AG04450 (cell line): ENCODE measurements at regions not wholly inside any gene's neighbourhood (a gene's known extent, or its start where the extent isn't known, plus 50 kb on each side); places are given as distances from the start of the nearest gene placed in this dataset.

ENCODE experiments used
- CTCF ChIA-PET: fragments of 300-600, 350-600 bp; formaldehyde crosslinking; extraction: SDS; loops from one replicate; lab custom pipeline; 2022; ENCODE audit warnings: antibody characterized with exemption, inconsistent platforms; lab: Charles Lee
- POLR2A ChIA-PET: fragments of 350-600 bp; formaldehyde crosslinking; extraction: SDS; loops from one replicate; lab custom pipeline; 2021; ENCODE audit warnings: antibody characterized with exemption, inconsistent platforms; lab: Yijun Ruan, JAX
- DNase-seq: peaks from one replicate; pipeline ENCODE4 v3.0.0-alpha.2; 2011; ENCODE audit warnings: low read depth, low spot score
- H3K27ac ChIP-seq: one replicate; pipeline ENCODE4 v1.5.1; 2012; ENCODE audit warnings: low read depth, low read length, control low read depth
- H3K27me3 ChIP-seq: one replicate; pipeline ENCODE4 v1.6.0; 2012; ENCODE audit warnings: low read length; ENCODE audit not compliant: control insufficient read depth, insufficient read depth
- H3K4me3 ChIP-seq: 2 replicates; pipeline ENCODE4 v1.5.1; 2011; ENCODE audit warnings: mild to moderate bottlenecking, low read depth, low read length, control low read depth
- H3K9me3 ChIP-seq: 2 replicates; pipeline ENCODE4 v1.5.1; 2012; ENCODE audit warnings: low read length; ENCODE audit not compliant: control insufficient read depth, insufficient read depth
- CTCF ChIP-seq: IDR thresholded peaks from 2 replicates; pipeline ENCODE4 v1.5.1; 2011; ENCODE audit warnings: low read depth, low read length, control low read depth, inconsistent platforms

DNA sequence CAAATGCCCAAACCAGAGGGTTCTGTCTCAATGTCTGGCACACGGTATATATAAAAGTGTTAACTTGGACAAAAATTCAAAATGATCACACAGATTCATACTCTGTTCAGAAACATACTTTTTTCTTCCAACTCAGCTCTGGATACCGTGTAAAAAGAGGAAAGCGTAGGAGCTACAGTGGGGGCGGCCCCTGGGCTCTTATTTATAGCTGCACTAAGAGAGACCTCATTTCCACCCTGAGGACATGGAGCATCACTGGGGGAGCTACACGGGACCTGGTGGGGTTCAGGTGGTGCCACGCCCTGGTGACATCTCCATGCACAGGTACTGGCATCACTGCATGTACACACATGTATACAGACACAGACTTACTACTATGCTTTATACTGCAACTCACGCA is 185.9 kb upstream of the FOXQ1 start:
- CTCF ChIA-PET = no interaction called here
- Histone ChIP-seq H3K27ac (no peak overlapping the region), H3K27me3 (peaks cover 7% of the 10 kb centered on the region), H3K4me3 (no peak overlapping the region), H3K9me3 (no peaks in the 10 kb centered on the region)
- POLR2A ChIA-PET = no interaction called here
- TF ChIP-seq CTCF = no peak
- DNase-seq = no peak

GRCh38 chr6:1125297-1125696 is 186.6 kb upstream of the FOXQ1 start:
- no peak for DNase-seq
- no peaks in the 10 kb centered on the region for H3K9me3 ChIP-seq
- POLR2A ChIA-PET = no interaction called here
- H3K4me3 ChIP-seq = no peak overlapping the region
- TF ChIP-seq CTCF = no peak
- H3K27me3 ChIP-seq = peaks cover 8% of the 10 kb centered on the region
- CTCF ChIA-PET = no interaction called here
- no peak overlapping the region for H3K27ac ChIP-seq

DNA sequence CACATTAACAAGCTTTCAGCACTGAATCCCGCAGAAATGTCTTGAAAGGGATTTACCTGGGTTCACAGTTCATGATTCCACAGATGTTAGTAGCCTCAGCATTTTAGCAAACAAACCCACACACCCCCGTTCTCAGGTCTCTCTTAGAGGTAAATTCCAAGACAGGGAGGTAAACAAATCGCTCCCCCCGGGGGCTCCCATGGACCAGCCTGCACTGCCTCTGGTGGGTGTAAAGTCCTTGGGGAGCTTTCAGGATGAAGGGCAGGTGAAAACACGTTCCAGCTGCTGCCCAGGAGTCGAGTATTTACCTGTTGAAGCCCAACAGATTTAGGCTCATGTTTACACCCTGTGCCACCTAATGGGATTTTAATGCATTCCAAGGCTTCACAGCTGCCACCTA is 187.0 kb upstream of the FOXQ1 start:
- ChIA-PET POLR2A (no interaction called here), CTCF (no interaction called here)
- TF ChIP-seq CTCF = no peak
- DNase-seq = no peak
- Histone ChIP-seq H3K9me3 (no peaks in the 10 kb centered on the region), H3K27ac (no peak overlapping the region), H3K27me3 (peaks cover 8% of the 10 kb centered on the region), H3K4me3 (no peak overlapping the region)

GRCh38 chr6:1123386-1124375 is 188.2 kb upstream of the FOXQ1 start:
- H3K27ac ChIP-seq = no peak overlapping the region
- H3K9me3 ChIP-seq = no peaks in the 10 kb centered on the region
- POLR2A ChIA-PET = no interaction called here
- peaks cover 8% of the 10 kb centered on the region for H3K27me3 ChIP-seq
- CTCF ChIA-PET = interaction anchor here (0.7 kb wide), 1 partner anchor 24 kb away, joined by 4 read pairs; no protein-coding TSS in a partner anchor
- DNase-seq = no peak
- no peak overlapping the region for H3K4me3 ChIP-seq
- no peak for TF ChIP-seq CTCF

DNA sequence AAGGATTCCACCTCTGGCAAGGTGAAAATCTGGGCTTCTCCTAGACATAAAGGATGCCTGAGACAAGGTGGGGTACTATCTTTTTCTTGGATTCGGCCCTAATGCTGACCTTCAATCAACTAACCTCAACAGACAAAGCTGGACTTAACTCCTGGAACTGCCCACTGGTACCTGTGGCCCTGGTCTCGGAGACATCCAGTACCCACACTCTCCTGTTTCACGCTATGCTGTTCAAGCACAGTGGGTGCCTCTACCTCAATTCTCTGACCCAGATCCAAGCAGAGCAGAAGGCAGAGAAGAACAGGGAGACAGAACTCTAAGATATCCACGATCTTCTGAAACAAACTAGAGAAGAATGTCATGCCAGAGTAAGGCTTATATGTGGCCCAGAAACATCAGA is 189.8 kb upstream of the FOXQ1 start:
- TF ChIP-seq CTCF = no peak
- Histone ChIP-seq H3K27ac (no peak overlapping the region), H3K9me3 (no peaks in the 10 kb centered on the region), H3K4me3 (no peak overlapping the region), H3K27me3 (peaks cover 6% of the 10 kb centered on the region)
- no peak for DNase-seq
- ChIA-PET POLR2A (no interaction called here), CTCF (no interaction called here)
